Fibroblast of pulmonary artery (primary cell): ENCODE measurements at regions not wholly inside any gene's neighbourhood (a gene's known extent, or its start where the extent isn't known, plus 50 kb on each side); places are given as distances from the start of the nearest gene placed in this dataset.

ENCODE experiments used
- DNase-seq: peaks from one replicate; pipeline ENCODE4 v3.0.0-alpha.2; 2010; ENCODE audit warnings: low read depth
- H3K4me3 ChIP-seq: replicated peaks from 2 replicates; pipeline ENCODE4 v1.5.1; 2011; ENCODE audit warnings: low read depth, mild to moderate bottlenecking, control low read depth, low read length, moderate library complexity
- CTCF ChIP-seq: IDR thresholded peaks from 2 replicates; pipeline ENCODE4 v1.5.1; 2011; ENCODE audit warnings: mild to moderate bottlenecking, control low read depth, low read length, inconsistent platforms; ENCODE audit errors: missing control alignments

DNA sequence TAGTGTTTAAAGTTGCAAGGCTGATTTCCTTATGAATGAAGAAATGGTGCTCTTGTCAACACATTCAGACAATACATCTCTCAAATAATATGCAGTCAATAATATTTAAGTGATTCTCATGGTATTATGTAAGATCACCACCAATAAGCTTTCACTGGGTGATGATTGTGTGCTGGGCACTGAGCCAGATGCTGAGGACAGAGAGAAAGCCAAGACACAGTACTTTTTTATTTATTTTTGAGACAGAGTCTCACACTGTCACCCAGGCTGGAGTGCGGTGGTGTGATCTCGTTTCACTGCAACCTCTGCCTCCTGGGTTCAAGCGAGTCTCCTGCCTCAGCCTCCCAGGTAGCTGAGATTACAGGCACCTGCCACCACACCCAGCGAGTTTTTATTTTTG is 130.6 kb upstream of the LSM8 start:
- DNase-seq, result no peak
- TF ChIP-seq CTCF, result no peak
- no peak overlapping the region for H3K4me3 ChIP-seq

- no peak for TF ChIP-seq CTCF
- H3K4me3 ChIP-seq, result no peak overlapping the region
- no peak for DNase-seq
These were observed 129.4 kb upstream of the LSM8 start for GRCh38 chr7:118054529-118054928.

DNA sequence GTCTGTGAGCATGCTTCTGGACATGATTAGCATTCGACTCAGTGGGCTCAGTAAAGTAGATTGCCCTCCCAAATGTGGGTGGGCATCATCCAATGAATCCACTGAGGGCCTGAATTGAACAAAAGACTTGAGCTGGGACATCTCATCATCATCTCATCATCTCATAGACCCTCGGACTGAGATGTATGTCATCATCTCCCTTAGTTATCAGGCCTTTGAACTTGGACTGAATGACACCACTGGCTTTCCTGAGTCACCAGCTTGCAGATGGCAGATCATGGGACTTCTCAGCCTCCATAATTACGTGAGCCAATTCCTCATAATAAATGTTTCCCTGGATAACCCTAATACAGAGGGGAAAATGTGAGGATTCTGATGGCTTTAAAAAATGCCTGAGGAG is 128.3 kb upstream of the LSM8 start:
- no peak for TF ChIP-seq CTCF
- DNase-seq, result no peak

DNA sequence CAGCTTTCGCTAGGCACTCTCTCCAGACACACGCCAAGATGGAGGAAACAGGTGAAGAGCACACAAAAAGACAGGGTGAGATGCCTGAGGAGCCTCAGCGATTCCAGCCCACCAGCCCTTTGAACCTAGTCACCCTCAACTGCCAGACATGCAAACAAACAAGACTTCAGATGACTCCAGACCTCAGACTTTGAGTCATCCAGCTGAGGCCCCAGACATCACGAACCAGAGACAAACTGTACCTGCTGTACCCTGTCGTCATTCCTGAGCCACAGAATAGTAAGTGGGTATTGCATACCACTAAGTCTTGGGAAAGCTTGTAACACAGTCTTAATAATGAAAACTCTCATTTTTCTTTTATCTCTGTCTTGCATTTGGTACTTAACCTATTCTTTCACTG is 126.6 kb upstream of the LSM8 start:
- no peak for TF ChIP-seq CTCF
- DNase-seq, result no peak
- H3K4me3 ChIP-seq, result no peak overlapping the region

More for the DNA sequence above, 128.3 kb upstream of the LSM8 start:
- H3K4me3 ChIP-seq, result no peak overlapping the region

DNA sequence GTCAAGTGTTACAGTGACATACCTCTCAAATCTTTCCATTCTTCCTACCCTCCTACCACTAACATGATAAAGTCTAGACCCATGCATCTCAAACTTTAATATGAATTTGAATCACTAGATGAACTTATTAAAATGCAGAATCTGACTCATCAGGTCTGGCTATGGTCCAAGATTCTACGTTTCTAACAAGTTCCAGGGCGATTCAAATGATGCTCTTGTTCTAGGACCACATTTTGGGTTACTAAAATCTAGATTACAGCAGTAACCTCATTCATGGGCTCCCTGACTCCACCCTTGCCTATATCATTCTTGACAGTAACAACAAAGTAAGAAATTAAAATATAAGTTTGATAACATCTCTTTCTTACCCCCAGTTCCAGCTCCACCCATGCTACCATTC is 124.8 kb upstream of the LSM8 start:
- no peak overlapping the region for H3K4me3 ChIP-seq
- no peak for TF ChIP-seq CTCF
- peak; percentile 3 for DNase-seq

- TF ChIP-seq CTCF, result no peak
- DNase-seq, result no peak
- H3K4me3 ChIP-seq, result no peak overlapping the region
These were observed 123.3 kb upstream of the LSM8 start for GRCh38 chr7:118060692-118061091.

DNA sequence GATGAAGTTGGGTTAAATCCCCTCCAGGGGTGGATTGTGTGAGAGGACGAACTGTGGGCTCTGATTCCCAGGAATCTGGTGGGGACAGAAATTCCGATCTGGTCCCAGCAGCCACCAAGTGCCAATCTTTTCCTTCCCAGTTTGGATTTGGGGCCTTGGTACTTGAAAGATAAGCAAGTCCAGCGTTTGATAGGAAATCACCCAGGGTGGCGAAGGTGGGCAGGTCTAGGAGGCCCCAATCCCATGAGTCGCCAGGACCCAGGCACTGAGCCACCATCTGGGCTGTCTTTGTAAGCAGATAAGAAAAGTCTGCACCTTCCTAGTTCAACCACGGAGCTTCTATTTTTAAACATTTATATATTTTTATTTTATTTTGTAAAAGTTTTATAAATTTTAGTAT is 122.6 kb upstream of the LSM8 start:
- DNase-seq, result no peak

More for the DNA sequence above, 122.6 kb upstream of the LSM8 start:
- TF ChIP-seq CTCF, result no peak
- no peak overlapping the region for H3K4me3 ChIP-seq
